ENCODE measurements at regions not wholly inside any gene's neighbourhood (a gene's known extent, or its start where the extent isn't known, plus 50 kb on each side); places are given as distances from the start of the nearest gene placed in this dataset.

GRCh38 chr2:219731173-219731572, 103.7 kb downstream of the SLC4A3 start:
- Mint-ChIP-seq H3K27me3 (ENCODE audit: low read depth) (no peaks in the 10 kb centered on the region), H3K9me3 (0 out of 2 replicates have a peak, but pooled peaks cover 4% of the 10 kb centered on the region), H3K4me1 (peaks cover 31% of the 10 kb centered on the region), H3K36me3 (no peaks in the 10 kb centered on the region), H3K27ac (no peak overlapping the region), H3K4me3 (no peak overlapping the region)
- POLR2A ChIA-PET = no interaction called here
- DNase-seq (ENCODE audit: low spot score) (no peak), ATAC-seq (no peak)
- CTCF ChIA-PET = no interaction called here
- TF ChIP-seq USF2 (CRISPR knock-in tag; IDR thresholded peaks at IDR 0.05) = no peak
- TF ChIP-seq ETV6 (CRISPR knock-in tag; IDR thresholded peaks at IDR 0.05) = no peak
- TF ChIP-seq ZMAT4 (CRISPR knock-in tag; IDR thresholded peaks at IDR 0.05) = no peak
- no peak for TF ChIP-seq ZBTB21 (CRISPR knock-in tag; IDR thresholded peaks at IDR 0.05; ENCODE audit: borderline replicate concordance)
- TF ChIP-seq MXD4 (CRISPR knock-in tag; IDR thresholded peaks at IDR 0.05; ENCODE audit: borderline replicate concordance) = no peak
- TF ChIP-seq SMAD4 (CRISPR knock-in tag; IDR thresholded peaks at IDR 0.05) = no peak
- TF ChIP-seq MAX (CRISPR knock-in tag; IDR thresholded peaks at IDR 0.05) = no peak
- TF ChIP-seq, protein P1, sequence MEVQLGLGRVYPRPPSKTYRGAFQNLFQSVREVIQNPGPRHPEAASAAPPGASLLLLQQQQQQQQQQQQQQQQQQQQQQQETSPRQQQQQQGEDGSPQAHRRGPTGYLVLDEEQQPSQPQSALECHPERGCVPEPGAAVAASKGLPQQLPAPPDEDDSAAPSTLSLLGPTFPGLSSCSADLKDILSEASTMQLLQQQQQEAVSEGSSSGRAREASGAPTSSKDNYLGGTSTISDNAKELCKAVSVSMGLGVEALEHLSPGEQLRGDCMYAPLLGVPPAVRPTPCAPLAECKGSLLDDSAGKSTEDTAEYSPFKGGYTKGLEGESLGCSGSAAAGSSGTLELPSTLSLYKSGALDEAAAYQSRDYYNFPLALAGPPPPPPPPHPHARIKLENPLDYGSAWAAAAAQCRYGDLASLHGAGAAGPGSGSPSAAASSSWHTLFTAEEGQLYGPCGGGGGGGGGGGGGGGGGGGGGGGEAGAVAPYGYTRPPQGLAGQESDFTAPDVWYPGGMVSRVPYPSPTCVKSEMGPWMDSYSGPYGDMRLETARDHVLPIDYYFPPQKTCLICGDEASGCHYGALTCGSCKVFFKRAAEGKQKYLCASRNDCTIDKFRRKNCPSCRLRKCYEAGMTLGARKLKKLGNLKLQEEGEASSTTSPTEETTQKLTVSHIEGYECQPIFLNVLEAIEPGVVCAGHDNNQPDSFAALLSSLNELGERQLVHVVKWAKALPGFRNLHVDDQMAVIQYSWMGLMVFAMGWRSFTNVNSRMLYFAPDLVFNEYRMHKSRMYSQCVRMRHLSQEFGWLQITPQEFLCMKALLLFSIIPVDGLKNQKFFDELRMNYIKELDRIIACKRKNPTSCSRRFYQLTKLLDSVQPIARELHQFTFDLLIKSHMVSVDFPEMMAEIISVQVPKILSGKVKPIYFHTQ (CRISPR knock-in tag; IDR thresholded peaks at IDR 0.05) = no peak
- TF ChIP-seq, protein P2, sequence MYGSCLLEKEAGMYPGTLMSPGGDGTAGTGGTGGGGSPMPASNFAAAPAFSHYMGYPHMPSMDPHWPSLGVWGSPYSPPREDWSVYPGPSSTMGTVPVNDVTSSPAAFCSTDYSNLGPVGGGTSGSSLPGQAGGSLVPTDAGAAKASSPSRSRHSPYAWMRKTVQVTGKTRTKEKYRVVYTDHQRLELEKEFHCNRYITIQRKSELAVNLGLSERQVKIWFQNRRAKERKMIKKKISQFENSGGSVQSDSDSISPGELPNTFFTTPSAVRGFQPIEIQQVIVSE (CRISPR knock-in tag; IDR thresholded peaks at IDR 0.05; ENCODE audit: borderline replicate concordance) = no peak
- no peak for TF ChIP-seq ZSCAN18 (CRISPR knock-in tag; IDR thresholded peaks at IDR 0.05)
- TF ChIP-seq ZNF423 (CRISPR knock-in tag; IDR thresholded peaks at IDR 0.05) = no peak
- TF ChIP-seq NR2C2 (CRISPR knock-in tag; IDR thresholded peaks at IDR 0.05) = no peak
- TF ChIP-seq CBFB (CRISPR knock-in tag; IDR thresholded peaks at IDR 0.05; ENCODE audit: low read depth) = no peak
- TF ChIP-seq ZNF121 (CRISPR knock-in tag; IDR thresholded peaks at IDR 0.05) = no peak
- TF ChIP-seq NFYB (CRISPR knock-in tag; conservative IDR thresholded peaks at IDR 0.05; ENCODE audit: low read depth) = no peak
- no peak for TF ChIP-seq TCF7 (CRISPR knock-in tag; IDR thresholded peaks at IDR 0.05; ENCODE audit: low read depth)
- no peak for TF ChIP-seq RORB (CRISPR knock-in tag; IDR thresholded peaks at IDR 0.05)
- TF ChIP-seq, protein P3, sequence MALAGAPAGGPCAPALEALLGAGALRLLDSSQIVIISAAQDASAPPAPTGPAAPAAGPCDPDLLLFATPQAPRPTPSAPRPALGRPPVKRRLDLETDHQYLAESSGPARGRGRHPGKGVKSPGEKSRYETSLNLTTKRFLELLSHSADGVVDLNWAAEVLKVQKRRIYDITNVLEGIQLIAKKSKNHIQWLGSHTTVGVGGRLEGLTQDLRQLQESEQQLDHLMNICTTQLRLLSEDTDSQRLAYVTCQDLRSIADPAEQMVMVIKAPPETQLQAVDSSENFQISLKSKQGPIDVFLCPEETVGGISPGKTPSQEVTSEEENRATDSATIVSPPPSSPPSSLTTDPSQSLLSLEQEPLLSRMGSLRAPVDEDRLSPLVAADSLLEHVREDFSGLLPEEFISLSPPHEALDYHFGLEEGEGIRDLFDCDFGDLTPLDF (CRISPR knock-in tag; IDR thresholded peaks at IDR 0.05) = no peak
- TF ChIP-seq ERG (CRISPR knock-in tag; IDR thresholded peaks at IDR 0.05) = no peak

Measured in WTC11 (cell line).